Transverse colon (tissue), 4 donors: ENCODE measurements at regions not wholly inside any gene's neighbourhood (a gene's known extent, or its start where the extent isn't known, plus 50 kb on each side); places are given as distances from the start of the nearest gene placed in this dataset.

Experiments used
- CTCF ChIP-seq, 5 experiments: fragments of 200-600 bp in 3 of 5; fragments of 450-650 bp in 2 of 5; sonication (generic) in 3 of 5; IDR thresholded peaks; 1 replicate in 2 of 5; 2 replicates in 3 of 5; pipeline ENCODE4 v1.5.1; 2016 to 2017; ENCODE audit warnings: antibody characterized with exemption in 5 of 5, inconsistent platforms in 3 of 5, mild to moderate bottlenecking in 2 of 5, moderate library complexity in 1 of 5
- POLR2A ChIP-seq: fragments of 450-650 bp; IDR thresholded peaks from one replicate; pipeline ENCODE4 v1.6.1; 2016; ENCODE audit warnings: antibody characterized with exemption, mild to moderate bottlenecking, moderate library complexity
- POLR2AphosphoS5 ChIP-seq, 3 donors: sonication (generic); formaldehyde crosslinking; IDR thresholded peaks; one replicate each; pipeline ENCODE4 v1.6.1; 2016; ENCODE audit warnings: antibody characterized with exemption in 3 of 3

GRCh38 chr16:13448346-13448745 lies 471.6 kb upstream of the ERCC4 start:
- no peak for TF ChIP-seq POLR2A
- no peak for TF ChIP-seq POLR2AphosphoS5 (IDR thresholded peaks at IDR 0.05)
- TF ChIP-seq CTCF (IDR thresholded peaks at IDR 0.05), result no peak
